Neuronal stem cell (in vitro differentiated cells): ENCODE measurements at regions not wholly inside any gene's neighbourhood (a gene's known extent, or its start where the extent isn't known, plus 50 kb on each side); places are given as distances from the start of the nearest gene placed in this dataset.

ENCODE experiments used
- DNase-seq: peaks from one replicate; pipeline ENCODE4 v3.0.0-alpha.2; 2013; ENCODE audit warnings: low spot score
- H2AFZ ChIP-seq: one replicate; pipeline ENCODE4 v1.6.1; 2013; ENCODE audit warnings: mild to moderate bottlenecking, low read length, inconsistent platforms
- H2AK5ac ChIP-seq: 2 replicates; pipeline ENCODE4 v1.6.1; 2013; ENCODE audit warnings: low read depth, mild to moderate bottlenecking, inconsistent platforms, low read length, moderate library complexity, mixed read lengths
- H2BK120ac ChIP-seq: 2 replicates; pipeline ENCODE4 v1.6.1; 2013; ENCODE audit warnings: low read depth, mild to moderate bottlenecking, inconsistent platforms, low read length, moderate library complexity, mixed read lengths
- H2BK12ac ChIP-seq: one replicate; pipeline ENCODE4 v1.6.1; 2013; ENCODE audit warnings: low read length, inconsistent platforms
- H2BK15ac ChIP-seq: 2 replicates; pipeline ENCODE4 v1.6.1; 2013; ENCODE audit warnings: mild to moderate bottlenecking, low read length, inconsistent platforms, mixed read lengths
- H2BK5ac ChIP-seq: one replicate; pipeline ENCODE4 v1.6.1; 2013; ENCODE audit warnings: inconsistent platforms, mild to moderate bottlenecking, low read length, moderate library complexity
- H3K14ac ChIP-seq: one replicate; pipeline ENCODE4 v1.6.1; 2013; ENCODE audit warnings: low read length, inconsistent platforms
- H3K18ac ChIP-seq: 2 replicates; pipeline ENCODE4 v1.6.1; 2013; ENCODE audit warnings: low read length, inconsistent platforms
- H3K23ac ChIP-seq: 2 replicates; pipeline ENCODE4 v1.6.1; 2013; ENCODE audit warnings: low read depth, mild to moderate bottlenecking, mixed read lengths, low read length, inconsistent platforms; ENCODE audit not compliant: poor library complexity
- H3K27ac ChIP-seq: replicated peaks from 3 replicates; pipeline ENCODE4 v1.5.1; 2013; ENCODE audit warnings: low read length, inconsistent platforms
- H3K27me3 ChIP-seq, 3 experiments: 2 replicates each; pipeline ENCODE4 v1.6.1; 2013; ENCODE audit warnings: low read length in 3 of 3, mild to moderate bottlenecking in 2 of 3, inconsistent platforms in 1 of 3, low read depth in 1 of 3, mixed read lengths in 1 of 3, moderate library complexity in 1 of 3; ENCODE audit not compliant: control insufficient read depth in 3 of 3, insufficient read depth in 3 of 3
- H3K36me3 ChIP-seq, 2 donors: replicated peaks in 1 of 2; 2 replicates each; pipeline ENCODE4 v1.6.1; 2013; ENCODE audit warnings: low read length in 2 of 2; ENCODE audit not compliant: control insufficient read depth in 2 of 2, insufficient read depth in 2 of 2
- H3K4ac ChIP-seq: 2 replicates; pipeline ENCODE4 v1.6.1; 2013; ENCODE audit warnings: inconsistent platforms, mild to moderate bottlenecking, low read length, moderate library complexity
- H3K4me1 ChIP-seq, 2 donors: 1 replicate in 1 of 2; 2 replicates in 1 of 2; pipeline ENCODE4 v1.6.1; 2013; ENCODE audit warnings: low read length in 2 of 2, low read depth in 1 of 2; ENCODE audit not compliant: control insufficient read depth in 2 of 2, insufficient read depth in 1 of 2
- H3K4me2 ChIP-seq: one replicate; pipeline ENCODE4 v1.6.1; 2013; ENCODE audit warnings: mild to moderate bottlenecking, low read length, inconsistent platforms; ENCODE audit not compliant: insufficient read depth, poor library complexity, severe bottlenecking
- H3K4me3 ChIP-seq, 2 donors: 2 replicates each; pipeline ENCODE4 v1.5.1; 2013; ENCODE audit warnings: low read length in 2 of 2, mild to moderate bottlenecking in 2 of 2, inconsistent platforms in 1 of 2, moderate library complexity in 1 of 2
- H3K79me1 ChIP-seq: one replicate; pipeline ENCODE4 v1.6.1; 2013; ENCODE audit warnings: low read depth, mild to moderate bottlenecking, inconsistent platforms, low read length, moderate library complexity
- H3K9ac ChIP-seq: one replicate; pipeline ENCODE4 v1.6.1; 2013; ENCODE audit warnings: mild to moderate bottlenecking, low read depth, low read length, inconsistent platforms; ENCODE audit not compliant: poor library complexity
- H3K9me3 ChIP-seq, 2 donors: replicated peaks in 1 of 2; 2 replicates each; pipeline versions ENCODE3 to v1.6.1; 2013; ENCODE audit warnings: low read length in 2 of 2, mild to moderate bottlenecking in 2 of 2, inconsistent platforms in 1 of 2, low read depth in 1 of 2, mixed read lengths in 1 of 2, moderate library complexity in 1 of 2; ENCODE audit not compliant: control insufficient read depth in 2 of 2, insufficient read depth in 1 of 2
- H4K8ac ChIP-seq: one replicate; pipeline ENCODE4 v1.6.1; 2013; ENCODE audit warnings: low read depth, mild to moderate bottlenecking, inconsistent platforms, low read length, moderate library complexity
- H4K91ac ChIP-seq: one replicate; pipeline ENCODE4 v1.6.1; 2013; ENCODE audit warnings: low read length, low read depth, mild to moderate bottlenecking, inconsistent platforms; ENCODE audit not compliant: poor library complexity
- WGBS, 2 donors: extraction: QIAGEN DNeasy Blood & Tissue Kit; methylation state at CpG; one replicate each; pipeline ENCODE4 v1.1.7; 2013; ENCODE audit warnings: missing lambda C conversion rate in 2 of 2, mixed read lengths in 1 of 2; ENCODE audit not compliant: insufficient read length in 2 of 2, insufficient replicate concordance in 1 of 2; ENCODE audit errors: extremely low coverage in 2 of 2; 5-methylcytosine and 5-hydroxymethylcytosine counted together

DNA sequence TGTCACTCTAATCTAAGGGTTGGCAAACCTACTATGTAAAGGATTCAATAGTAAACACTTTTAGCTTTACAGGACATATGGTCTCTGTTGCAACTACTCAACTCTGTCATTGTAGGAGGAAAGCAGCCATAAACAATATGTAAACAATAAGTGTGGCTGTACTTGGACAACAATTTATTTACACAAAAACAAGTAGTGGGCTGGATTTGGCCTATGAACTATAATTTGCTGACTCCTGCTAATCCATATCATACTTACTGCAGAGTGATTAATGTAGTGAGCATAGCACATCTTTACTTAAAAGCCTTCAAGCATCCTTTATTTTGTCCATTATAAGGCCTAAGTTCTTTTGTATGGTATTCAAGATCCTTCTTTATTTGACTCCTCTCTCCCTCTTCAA, 441.9 kb downstream of the ZIC1 start:
- Histone ChIP-seq H3K36me3 (no peaks in the 10 kb centered on the region), H2BK12ac (no peak overlapping the region), H3K18ac (no peak overlapping the region), H3K4me2 (no peak overlapping the region), H3K9me3 (peaks cover 0 to 2% of the 10 kb centered on the region in 2 donors), H3K4me3 (no peak overlapping the region), H3K9ac (no peak overlapping the region), H2BK15ac (no peak overlapping the region), H3K27ac (no peak overlapping the region), H3K27me3 (no peaks in the 10 kb centered on the region), H2BK5ac (no peak overlapping the region), H2AK5ac (no peak overlapping the region), H3K4ac (no peak overlapping the region), H2AFZ (no peak overlapping the region), H4K91ac (no peak overlapping the region), H4K8ac (no peak overlapping the region), H3K4me1 (peaks cover 1 to 15% of the 10 kb centered on the region in 2 donors), H3K14ac (no peak overlapping the region), H3K79me1 (no peaks in the 10 kb centered on the region), H2BK120ac (no peak overlapping the region), H3K23ac (no peak overlapping the region)
- no peak for DNase-seq

DNA sequence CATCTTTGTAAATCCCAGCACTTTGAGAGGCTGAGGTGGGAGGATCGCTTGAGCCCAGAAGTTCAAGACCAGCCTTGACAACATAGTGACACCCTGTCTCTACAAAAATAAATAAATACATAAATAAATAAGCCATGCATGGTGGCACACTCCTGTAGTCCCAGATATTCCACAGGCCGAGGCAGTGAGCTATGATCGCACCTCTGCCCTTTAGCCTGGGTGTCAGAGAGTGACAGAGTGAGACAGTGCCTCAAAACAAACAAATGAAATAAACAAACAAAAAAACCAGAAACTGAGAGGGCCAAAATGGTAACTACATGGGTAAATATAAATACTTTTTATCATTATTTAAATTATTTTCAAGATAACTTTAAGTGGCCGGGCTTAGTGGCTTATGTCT, 445.4 kb downstream of the ZIC1 start:
- H3K9ac ChIP-seq, result no peak overlapping the region
- no peak overlapping the region for H3K4ac ChIP-seq
- no peak for DNase-seq
- no peak overlapping the region for H2AK5ac ChIP-seq
- no peak overlapping the region for H3K18ac ChIP-seq
- no peak overlapping the region for H3K4me2 ChIP-seq
- H3K27me3 ChIP-seq, result no peaks in the 10 kb centered on the region
- no peak overlapping the region for H2AFZ ChIP-seq
- H3K36me3 ChIP-seq, result no peaks in the 10 kb centered on the region
- H3K4me1 ChIP-seq, result no peaks in the 10 kb centered on the region
- H3K23ac ChIP-seq, result no peak overlapping the region
- H3K9me3 ChIP-seq, result peaks cover 2 to 5% of the 10 kb centered on the region in 2 donors
- H4K8ac ChIP-seq, result no peak overlapping the region
- WGBS, 2 donors, result no CpG with 5 or more reads among the region's 4 CpGs
- H3K79me1 ChIP-seq, result no peaks in the 10 kb centered on the region
- H4K91ac ChIP-seq, result no peak overlapping the region
- H2BK5ac ChIP-seq, result no peak overlapping the region
- no peak overlapping the region for H3K4me3 ChIP-seq
- H3K14ac ChIP-seq, result no peak overlapping the region
- H2BK120ac ChIP-seq, result no peak overlapping the region
- H3K27ac ChIP-seq, result no peak overlapping the region
- H2BK12ac ChIP-seq, result no peak overlapping the region
- H2BK15ac ChIP-seq, result no peak overlapping the region

GRCh38 chr3:147864754-147865354, 455.7 kb downstream of the ZIC1 start:
- no peak overlapping the region for H4K91ac ChIP-seq
- H2BK5ac ChIP-seq, result no peak overlapping the region
- no peak overlapping the region for H2BK120ac ChIP-seq
- H3K4me3 ChIP-seq, result no peak overlapping the region
- no peak overlapping the region for H2AK5ac ChIP-seq
- no peaks in the 10 kb centered on the region for H3K27me3 ChIP-seq
- H3K79me1 ChIP-seq, result no peaks in the 10 kb centered on the region
- peaks cover 25 to 32% of the 10 kb centered on the region in 2 donors for H3K9me3 ChIP-seq
- no peak overlapping the region for H3K27ac ChIP-seq
- no peak overlapping the region for H3K4ac ChIP-seq
- no peak overlapping the region for H3K23ac ChIP-seq
- no peaks in the 10 kb centered on the region for H3K4me1 ChIP-seq
- no peak overlapping the region for H2AFZ ChIP-seq
- H3K18ac ChIP-seq, result no peak overlapping the region
- no peaks in the 10 kb centered on the region for H3K36me3 ChIP-seq
- H2BK15ac ChIP-seq, result no peak overlapping the region
- no peak overlapping the region for H3K14ac ChIP-seq
- DNase-seq, result peak; percentile 2
- no peak overlapping the region for H3K9ac ChIP-seq
- H3K4me2 ChIP-seq, result no peak overlapping the region
- H4K8ac ChIP-seq, result no peak overlapping the region
- no peak overlapping the region for H2BK12ac ChIP-seq

DNA sequence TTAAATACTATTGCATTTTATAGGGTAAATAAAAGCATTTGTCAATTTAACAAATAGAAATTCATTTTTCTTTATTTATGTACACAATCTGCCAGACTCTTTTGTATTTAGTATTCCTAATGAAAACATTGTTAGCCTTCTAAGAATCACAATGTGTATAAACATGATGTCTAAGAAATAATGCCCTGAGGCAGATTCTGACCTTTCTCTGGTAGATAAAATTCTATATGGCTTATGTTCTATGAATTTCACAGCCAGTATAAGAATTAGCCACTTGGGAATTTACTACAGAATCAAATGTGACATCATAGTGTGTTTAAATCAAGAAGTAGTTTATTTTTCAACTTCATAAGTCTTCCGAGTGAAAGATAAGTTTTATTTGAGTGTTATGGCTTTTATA, 457.4 kb downstream of the ZIC1 start:
- Histone ChIP-seq H2BK120ac (no peak overlapping the region), H2AK5ac (no peak overlapping the region), H3K4me2 (no peak overlapping the region), H3K18ac (no peak overlapping the region), H3K27ac (no peak overlapping the region), H2BK15ac (no peak overlapping the region), H3K36me3 (no peaks in the 10 kb centered on the region), H3K4me1 (no peaks in the 10 kb centered on the region), H3K9me3 (peaks cover 25 to 32% of the 10 kb centered on the region in 2 donors), H4K91ac (no peak overlapping the region), H3K9ac (no peak overlapping the region), H4K8ac (no peak overlapping the region), H3K23ac (no peak overlapping the region), H2BK12ac (no peak overlapping the region), H2BK5ac (no peak overlapping the region), H3K4me3 (no peak overlapping the region), H3K4ac (no peak overlapping the region), H3K14ac (no peak overlapping the region), H3K27me3 (no peaks in the 10 kb centered on the region), H3K79me1 (no peaks in the 10 kb centered on the region), H2AFZ (no peak overlapping the region)
- WGBS, 2 donors, result no CpG with 5 or more reads among the region's 1 CpG
- no peak for DNase-seq
